C4-2B (cell line): ENCODE measurements at regions not wholly inside any gene's neighbourhood (a gene's known extent, or its start where the extent isn't known, plus 50 kb on each side); places are given as distances from the start of the nearest gene placed in this dataset.

Experiments
- H3K27ac ChIP-seq: fragments of 450-650 bp; 2 replicates; pipeline ENCODE4 v1.5.1; 2017
- CTCF ChIP-seq: fragments of 450-650 bp; conservative IDR thresholded peaks from 2 replicates; pipeline ENCODE4 v1.5.1; 2017; ENCODE audit warnings: mild to moderate bottlenecking
- ZFX ChIP-seq: fragments of 450-650 bp; IDR thresholded peaks from 2 replicates; pipeline ENCODE4 v1.6.1; 2017

GRCh38 chr15:95701410-95701809, 629.1 kb upstream of the NR2F2 start:
- no peak for TF ChIP-seq CTCF
- TF ChIP-seq ZFX: no peak
- H3K27ac ChIP-seq: no peak overlapping the region

- TF ChIP-seq CTCF (no peak), ZFX (no peak)
- H3K27ac ChIP-seq: no peak overlapping the region
Measured at GRCh38 chr15:95709959-95710695, 620.4 kb upstream of the NR2F2 start.

GRCh38 chr15:95712785-95713184, 617.7 kb upstream of the NR2F2 start:
- H3K27ac ChIP-seq: no peak overlapping the region
- no peak for TF ChIP-seq ZFX
- TF ChIP-seq CTCF: no peak

GRCh38 chr15:95713324-95713723, 617.2 kb upstream of the NR2F2 start:
- TF ChIP-seq ZFX (no peak), CTCF (no peak)

GRCh38 chr15:95715116-95715903, 615.2 kb upstream of the NR2F2 start:
- TF ChIP-seq ZFX (no peak), CTCF (no peak)
- H3K27ac ChIP-seq: no peak overlapping the region

More at GRCh38 chr15:95713324-95713723, 617.2 kb upstream of the NR2F2 start:
- no peak overlapping the region for H3K27ac ChIP-seq

GRCh38 chr15:95715906-95716656, 614.4 kb upstream of the NR2F2 start:
- TF ChIP-seq ZFX: no peak
- no peak for TF ChIP-seq CTCF
- no peak overlapping the region for H3K27ac ChIP-seq
